Mammary epithelial cell (primary cell): ENCODE measurements at regions not wholly inside any gene's neighbourhood (a gene's known extent, or its start where the extent isn't known, plus 50 kb on each side); places are given as distances from the start of the nearest gene placed in this dataset.

Experiments used
- EZH2 ChIP-seq: IDR thresholded peaks from 2 replicates; pipeline ENCODE4 v1.6.1; 2012; ENCODE audit warnings: low read length, inconsistent platforms, borderline replicate concordance
- TF ChIP-seq, protein P1 (sequence below), 2 donors: IDR thresholded peaks in 1 of 2; conservative IDR thresholded peaks in 1 of 2; 2 replicates each; pipeline ENCODE4 v1.5.1; 2011 to 2012; ENCODE audit warnings: inconsistent platforms in 2 of 2, low read length in 2 of 2, mild to moderate bottlenecking in 2 of 2, control low read depth in 1 of 2, low read depth in 1 of 2; ENCODE audit not compliant: insufficient read depth in 1 of 2; ENCODE audit errors: extremely low read depth in 1 of 2

GRCh38 chr16:51734220-51734619, 583.1 kb upstream of the SALL1 start:
- TF ChIP-seq, protein P1, sequence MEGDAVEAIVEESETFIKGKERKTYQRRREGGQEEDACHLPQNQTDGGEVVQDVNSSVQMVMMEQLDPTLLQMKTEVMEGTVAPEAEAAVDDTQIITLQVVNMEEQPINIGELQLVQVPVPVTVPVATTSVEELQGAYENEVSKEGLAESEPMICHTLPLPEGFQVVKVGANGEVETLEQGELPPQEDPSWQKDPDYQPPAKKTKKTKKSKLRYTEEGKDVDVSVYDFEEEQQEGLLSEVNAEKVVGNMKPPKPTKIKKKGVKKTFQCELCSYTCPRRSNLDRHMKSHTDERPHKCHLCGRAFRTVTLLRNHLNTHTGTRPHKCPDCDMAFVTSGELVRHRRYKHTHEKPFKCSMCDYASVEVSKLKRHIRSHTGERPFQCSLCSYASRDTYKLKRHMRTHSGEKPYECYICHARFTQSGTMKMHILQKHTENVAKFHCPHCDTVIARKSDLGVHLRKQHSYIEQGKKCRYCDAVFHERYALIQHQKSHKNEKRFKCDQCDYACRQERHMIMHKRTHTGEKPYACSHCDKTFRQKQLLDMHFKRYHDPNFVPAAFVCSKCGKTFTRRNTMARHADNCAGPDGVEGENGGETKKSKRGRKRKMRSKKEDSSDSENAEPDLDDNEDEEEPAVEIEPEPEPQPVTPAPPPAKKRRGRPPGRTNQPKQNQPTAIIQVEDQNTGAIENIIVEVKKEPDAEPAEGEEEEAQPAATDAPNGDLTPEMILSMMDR (conservative IDR thresholded peaks at IDR 0.05 in 1 of 2, IDR thresholded peaks at IDR 0.05 in 1 of 2; ENCODE audit: extremely low read depth in 1 of 2, insufficient read depth in 1 of 2, low read depth in 1 of 2, low read length in 2 of 2), result no peak
- TF ChIP-seq EZH2, result no peak
